ENCODE measurements at regions not wholly inside any gene's neighbourhood (a gene's known extent, or its start where the extent isn't known, plus 50 kb on each side); places are given as distances from the start of the nearest gene placed in this dataset.

- TF ChIP-seq CTCF (IDR thresholded peaks at IDR 0.05) (no peak), ZFX (IDR thresholded peaks at IDR 0.05; ENCODE audit: borderline replicate concordance) (no peak)
Observed at GRCh38 chr11:86737230-86737629, 63.1 kb upstream of the PRSS23 start.
